Memory B cell (primary cell): ENCODE measurements at regions not wholly inside any gene's neighbourhood (a gene's known extent, or its start where the extent isn't known, plus 50 kb on each side); places are given as distances from the start of the nearest gene placed in this dataset.

Experiments
- ATAC-seq: fragments of 150-1000 bp; cut with Tn5 transposase; 2 replicates; pipeline ENCODE4 v1.10.0; 2021; ENCODE audit warnings: low read depth, mild to moderate bottlenecking, moderate library complexity
- DNase-seq, 2 donors: peaks; one replicate each; pipeline ENCODE4 v3.0.0; 2022; ENCODE audit warnings: low spot score in 2 of 2
- H3K27ac Mint-ChIP-seq: one replicate; pipeline ENCODE4 v1.8.0; 2022; ENCODE audit warnings: mild to moderate bottlenecking, moderate library complexity, mixed read lengths
- H3K27me3 Mint-ChIP-seq: one replicate; pipeline ENCODE4 v1.8.0; 2022; ENCODE audit warnings: mixed read lengths
- H3K36me3 Mint-ChIP-seq: one replicate; pipeline ENCODE4 v1.8.0; 2022; ENCODE audit warnings: mild to moderate bottlenecking, mixed read lengths
- H3K4me1 Mint-ChIP-seq: one replicate; pipeline ENCODE4 v1.8.0; 2022; ENCODE audit warnings: mixed read lengths
- H3K4me3 Mint-ChIP-seq: one replicate; pipeline ENCODE4 v1.8.0; 2022; ENCODE audit warnings: mild to moderate bottlenecking, moderate library complexity, mixed read lengths
- H3K9me3 Mint-ChIP-seq: one replicate; pipeline ENCODE4 v1.8.0; 2022; ENCODE audit warnings: mixed read lengths

DNA sequence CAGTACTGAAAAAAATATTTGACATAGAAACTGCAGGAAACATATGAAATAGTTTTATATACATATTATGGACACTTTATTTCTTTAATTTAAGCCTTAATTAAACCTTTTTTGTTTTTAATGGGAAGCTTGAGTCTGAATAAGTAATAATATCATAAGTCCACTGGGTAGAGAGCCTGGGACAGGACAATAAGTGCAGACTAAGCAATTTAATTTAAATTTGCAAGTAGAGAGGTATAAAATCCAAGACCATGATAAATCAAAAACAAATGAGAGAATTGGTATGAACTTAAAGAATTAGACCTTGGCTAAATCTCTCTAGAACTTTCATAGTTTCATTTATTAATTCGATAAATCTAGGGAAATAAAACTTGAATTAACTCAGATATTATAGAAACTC, 571.2 kb downstream of the ARAP2 start:
- Mint-ChIP-seq H3K36me3 (no peaks in the 10 kb centered on the region), H3K27ac (no peak overlapping the region), H3K27me3 (no peaks in the 10 kb centered on the region), H3K4me1 (no peaks in the 10 kb centered on the region), H3K9me3 (peaks cover 1% of the 10 kb centered on the region), H3K4me3 (no peak overlapping the region)
- no peak for ATAC-seq
- no peak for DNase-seq

DNA sequence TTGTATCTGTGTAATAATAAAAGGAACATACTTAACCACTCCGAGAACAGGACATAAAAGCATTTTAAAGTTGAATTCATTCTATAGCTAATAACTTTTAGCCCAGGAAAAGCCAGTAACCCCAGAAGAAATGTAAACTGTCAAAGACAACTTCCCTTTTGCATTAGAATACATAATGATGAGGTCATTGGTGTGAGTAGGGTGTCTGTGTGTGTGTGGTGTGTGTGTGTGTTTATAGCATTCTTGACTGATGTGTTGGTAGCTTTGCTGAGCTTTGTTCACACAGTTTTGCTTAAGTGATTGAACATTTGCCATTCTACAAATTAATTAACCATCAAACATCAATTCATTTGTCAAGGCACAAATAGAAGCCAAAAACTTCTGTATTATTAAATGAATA, 559.6 kb downstream of the ARAP2 start:
- Mint-ChIP-seq H3K9me3 (peaks cover 4% of the 10 kb centered on the region), H3K36me3 (no peaks in the 10 kb centered on the region), H3K4me3 (no peak overlapping the region), H3K4me1 (no peaks in the 10 kb centered on the region), H3K27ac (no peak overlapping the region), H3K27me3 (no peaks in the 10 kb centered on the region)
- ATAC-seq (no peak), DNase-seq (no peak)

DNA sequence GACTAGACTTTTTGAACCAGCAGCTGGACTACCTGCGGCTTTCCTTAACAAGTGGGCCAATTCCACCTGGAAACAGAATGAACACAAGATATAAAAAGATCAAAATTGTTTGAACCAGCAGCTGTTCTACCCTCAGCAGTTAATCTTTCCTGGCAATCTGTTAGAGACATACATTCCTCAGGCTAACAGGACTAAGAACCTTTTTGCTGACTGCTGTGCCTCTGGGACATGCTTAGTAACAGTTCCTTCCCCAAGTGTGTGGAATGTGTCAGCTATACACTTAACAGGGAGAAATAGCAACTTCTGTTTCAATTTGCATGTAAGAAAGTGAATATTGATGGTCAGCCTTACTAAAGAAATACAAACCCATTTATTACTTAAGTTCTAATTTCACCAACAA, 554.4 kb downstream of the ARAP2 start:
- Mint-ChIP-seq H3K36me3 (no peaks in the 10 kb centered on the region), H3K27ac (no peak overlapping the region), H3K27me3 (no peaks in the 10 kb centered on the region), H3K9me3 (no peaks in the 10 kb centered on the region), H3K4me3 (no peak overlapping the region), H3K4me1 (no peaks in the 10 kb centered on the region)
- ATAC-seq: no peak
- DNase-seq: no peak

DNA sequence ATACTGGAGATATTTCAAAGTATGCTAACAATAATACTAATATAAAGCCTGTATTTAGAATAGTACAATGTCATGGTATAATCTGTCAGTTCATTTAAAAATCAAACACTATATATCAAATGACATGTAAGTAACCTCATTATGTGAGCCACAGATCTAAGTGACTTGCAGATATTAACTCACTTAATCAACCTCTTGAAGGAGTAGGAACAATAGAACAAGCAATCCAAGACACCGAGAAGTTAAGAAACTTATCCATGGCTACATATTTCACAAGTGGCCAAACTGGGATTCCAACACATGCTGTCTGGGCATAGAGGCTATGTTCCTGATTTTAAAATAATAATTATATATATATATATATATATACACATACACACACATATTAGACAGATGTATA, 554.0 kb downstream of the ARAP2 start:
- ATAC-seq: no peak

DNA sequence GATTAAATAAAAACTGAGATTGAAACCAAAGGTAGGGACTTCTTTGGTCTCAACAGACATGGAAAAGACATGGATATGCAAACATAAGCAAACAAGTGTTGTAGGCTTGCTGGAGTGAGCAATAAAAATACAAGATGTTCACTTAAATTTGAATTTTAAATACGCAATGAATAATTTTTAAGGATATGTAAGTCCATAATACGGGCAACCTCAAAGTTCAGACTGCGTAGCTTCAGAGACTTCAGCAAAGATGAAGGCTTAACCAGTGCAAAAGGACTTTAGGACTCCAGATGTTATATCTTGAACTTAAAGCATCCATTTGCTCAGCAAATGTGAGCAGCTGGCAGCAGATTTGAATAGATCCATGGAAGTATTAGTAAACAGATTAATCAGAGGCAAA, 549.3 kb downstream of the ARAP2 start:
- H3K27me3 Mint-ChIP-seq: no peaks in the 10 kb centered on the region
- no peaks in the 10 kb centered on the region for H3K9me3 Mint-ChIP-seq
- H3K27ac Mint-ChIP-seq: no peak overlapping the region
- no peak for DNase-seq
- H3K4me1 Mint-ChIP-seq: no peaks in the 10 kb centered on the region
- no peak for ATAC-seq
- no peaks in the 10 kb centered on the region for H3K36me3 Mint-ChIP-seq
- H3K4me3 Mint-ChIP-seq: no peak overlapping the region

More for the DNA sequence above, 554.0 kb downstream of the ARAP2 start:
- no peak for DNase-seq
- H3K36me3 Mint-ChIP-seq: no peaks in the 10 kb centered on the region
- H3K27me3 Mint-ChIP-seq: no peaks in the 10 kb centered on the region
- H3K4me3 Mint-ChIP-seq: no peak overlapping the region
- no peaks in the 10 kb centered on the region for H3K9me3 Mint-ChIP-seq
- no peaks in the 10 kb centered on the region for H3K4me1 Mint-ChIP-seq
- H3K27ac Mint-ChIP-seq: no peak overlapping the region

DNA sequence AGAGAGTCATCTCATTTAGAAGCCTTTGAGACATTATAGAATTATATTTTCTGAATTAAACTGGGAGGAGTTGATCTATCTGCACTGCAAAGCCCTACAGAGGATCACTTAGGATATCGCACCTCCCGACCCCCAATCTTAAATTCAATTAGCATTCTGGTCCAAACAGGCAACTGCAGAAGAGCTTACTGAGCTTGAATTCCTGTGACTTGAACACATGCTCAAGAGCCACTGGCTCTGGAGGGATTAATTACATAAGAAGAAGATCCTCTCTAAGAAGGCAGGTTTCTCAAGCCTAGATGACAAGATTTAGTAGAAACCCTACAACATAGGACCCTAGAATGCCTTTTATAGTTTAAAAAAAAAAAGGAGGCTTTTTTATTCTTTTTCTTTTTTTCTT, 548.9 kb downstream of the ARAP2 start:
- Mint-ChIP-seq H3K36me3 (no peaks in the 10 kb centered on the region), H3K4me1 (no peaks in the 10 kb centered on the region), H3K27ac (no peak overlapping the region), H3K9me3 (no peaks in the 10 kb centered on the region), H3K27me3 (no peaks in the 10 kb centered on the region), H3K4me3 (no peak overlapping the region)
- ATAC-seq: no peak
- DNase-seq: no peak

DNA sequence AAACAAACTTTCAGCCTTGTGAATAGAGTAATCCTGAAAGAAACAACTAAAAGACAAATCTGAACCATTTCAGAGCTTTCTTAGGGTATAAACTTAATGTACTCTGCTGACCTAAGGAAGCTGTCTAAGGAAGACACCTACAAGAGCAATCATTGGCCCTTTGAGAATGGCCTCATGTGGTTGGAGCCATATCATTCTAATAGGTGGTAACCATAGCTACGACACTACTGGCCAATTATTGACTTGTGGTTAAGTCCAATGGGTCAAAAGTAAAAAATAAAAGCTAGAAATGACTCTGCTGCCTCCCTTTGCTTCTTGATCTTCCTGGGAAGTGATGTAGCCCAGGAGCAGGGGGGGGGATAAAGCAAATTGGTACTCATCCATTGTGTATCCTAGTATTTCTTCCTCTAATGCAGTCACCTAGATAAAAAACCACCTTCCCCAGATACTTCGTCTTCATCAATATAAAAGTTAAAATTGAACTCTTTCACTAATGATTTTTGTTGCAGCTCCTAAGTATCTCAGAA, 547.0 kb downstream of the ARAP2 start:
- H3K36me3 Mint-ChIP-seq: no peaks in the 10 kb centered on the region
- H3K4me3 Mint-ChIP-seq: no peak overlapping the region
- no peaks in the 10 kb centered on the region for H3K4me1 Mint-ChIP-seq
- no peak overlapping the region for H3K27ac Mint-ChIP-seq
- DNase-seq (no peak), ATAC-seq (no peak)
- no peaks in the 10 kb centered on the region for H3K27me3 Mint-ChIP-seq
- H3K9me3 Mint-ChIP-seq: no peaks in the 10 kb centered on the region

DNA sequence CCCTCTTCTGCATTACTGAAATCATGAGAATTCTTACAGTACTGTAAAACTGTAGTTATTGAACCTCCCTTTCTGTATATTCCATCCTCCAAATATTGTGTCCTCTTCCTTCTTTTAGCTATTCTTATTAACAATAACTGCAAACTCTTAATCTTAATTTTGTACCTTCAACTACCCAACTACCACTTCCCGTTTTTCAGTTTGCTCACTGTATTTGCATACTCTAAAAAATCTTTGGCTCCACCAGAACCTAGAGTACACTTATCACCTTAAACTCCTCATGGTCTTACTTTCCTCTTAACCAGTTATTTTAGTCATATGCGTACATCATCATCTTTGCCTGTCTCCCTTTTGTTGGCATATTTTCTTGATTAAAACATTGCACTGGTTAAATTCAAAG, 543.7 kb downstream of the ARAP2 start:
- H3K27me3 Mint-ChIP-seq: no peaks in the 10 kb centered on the region
- ATAC-seq: no peak
- DNase-seq: no peak

DNA sequence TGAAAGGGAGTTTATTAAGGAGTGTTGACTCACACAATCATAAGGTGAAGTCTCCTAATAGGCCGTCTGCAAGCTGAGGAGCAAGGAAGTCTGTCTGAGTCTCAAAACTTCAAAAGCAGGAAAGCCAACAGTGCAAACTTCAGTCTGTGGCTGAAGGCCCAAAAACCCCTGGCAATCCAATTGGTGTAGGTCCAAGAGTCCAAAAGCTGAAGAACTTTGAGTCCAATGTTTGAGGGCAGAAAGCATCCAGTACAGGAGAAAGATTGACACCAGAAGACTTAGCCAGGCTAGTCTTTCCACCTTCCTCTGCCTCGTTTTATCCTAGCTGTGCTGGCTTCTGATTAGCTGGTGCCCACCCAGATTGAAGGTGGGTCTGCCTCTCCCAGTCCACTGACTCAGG, 535.2 kb downstream of the ARAP2 start:
- no peak for ATAC-seq

More for the DNA sequence above, 543.7 kb downstream of the ARAP2 start:
- no peak overlapping the region for H3K4me3 Mint-ChIP-seq
- no peaks in the 10 kb centered on the region for H3K4me1 Mint-ChIP-seq
- no peaks in the 10 kb centered on the region for H3K36me3 Mint-ChIP-seq
- no peak overlapping the region for H3K27ac Mint-ChIP-seq
- no peaks in the 10 kb centered on the region for H3K9me3 Mint-ChIP-seq

DNA sequence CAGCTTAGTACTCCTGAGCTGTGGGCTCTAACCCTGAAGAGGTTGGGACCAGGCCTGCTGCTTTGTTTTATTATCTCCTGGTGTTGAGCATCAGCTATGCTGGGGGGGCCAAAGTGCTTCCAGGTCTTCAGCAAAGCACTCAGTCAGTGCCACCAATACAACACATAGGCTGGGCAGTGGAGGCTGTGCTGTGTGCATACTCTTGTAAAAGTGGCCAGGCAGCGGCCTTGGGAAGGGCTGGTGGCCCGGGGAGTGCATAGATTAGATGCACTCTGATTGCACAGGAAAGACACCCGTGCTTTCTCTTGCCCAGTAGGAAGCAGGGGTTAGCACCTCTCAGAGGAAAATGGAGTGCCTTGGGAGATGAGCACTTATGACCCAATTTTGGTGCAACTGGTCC, 534.0 kb downstream of the ARAP2 start:
- DNase-seq (no peak), ATAC-seq (no peak)
- H3K4me1 Mint-ChIP-seq: no peaks in the 10 kb centered on the region
- H3K27ac Mint-ChIP-seq: no peak overlapping the region
- no peaks in the 10 kb centered on the region for H3K27me3 Mint-ChIP-seq
- peaks cover 2% of the 10 kb centered on the region for H3K36me3 Mint-ChIP-seq
- peaks cover 16% of the 10 kb centered on the region for H3K9me3 Mint-ChIP-seq
- no peak overlapping the region for H3K4me3 Mint-ChIP-seq

More for the DNA sequence above, 535.2 kb downstream of the ARAP2 start:
- Mint-ChIP-seq H3K27me3 (no peaks in the 10 kb centered on the region), H3K4me1 (no peaks in the 10 kb centered on the region), H3K36me3 (peaks cover 2% of the 10 kb centered on the region), H3K27ac (no peak overlapping the region), H3K9me3 (peaks cover 11% of the 10 kb centered on the region), H3K4me3 (no peak overlapping the region)
- DNase-seq: no peak

DNA sequence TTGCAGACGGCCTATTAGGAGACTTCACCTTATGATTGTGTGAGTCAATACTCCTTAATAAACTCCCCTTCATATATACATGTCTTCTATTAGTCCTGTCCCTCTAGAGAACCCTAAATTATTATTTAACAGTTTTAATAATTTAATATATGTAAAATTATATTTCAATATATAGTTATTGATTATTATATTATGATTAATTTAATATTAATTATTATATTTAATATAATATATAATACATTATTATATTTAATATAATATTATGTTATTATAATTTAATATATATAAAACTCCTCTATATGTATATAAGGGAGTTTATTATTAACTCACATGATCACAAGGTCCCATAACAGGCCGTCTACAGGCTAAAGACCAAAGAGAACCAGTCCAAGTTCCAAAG, 533.2 kb downstream of the ARAP2 start:
- H3K4me1 Mint-ChIP-seq: no peaks in the 10 kb centered on the region

DNA sequence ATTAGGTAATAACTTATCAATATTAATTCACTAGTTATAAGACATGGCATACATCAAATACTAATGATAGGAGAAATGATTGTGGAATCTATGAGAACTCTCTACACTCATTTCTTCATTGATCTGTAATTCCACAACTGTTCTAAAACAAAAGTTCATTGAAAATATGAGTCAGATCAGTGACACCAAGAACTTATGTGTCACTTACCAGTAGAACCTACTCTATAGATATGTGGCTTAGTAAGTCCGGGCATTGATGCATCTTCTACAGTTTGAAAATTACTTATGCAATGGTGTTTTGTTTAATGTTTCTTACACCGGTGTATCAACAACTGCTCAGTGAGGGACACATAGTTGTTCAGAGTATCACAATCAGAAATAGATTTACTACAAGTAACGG, 520.3 kb downstream of the ARAP2 start:
- H3K4me3 Mint-ChIP-seq: no peak overlapping the region
- DNase-seq: no peak
- no peaks in the 10 kb centered on the region for H3K27me3 Mint-ChIP-seq
- peaks cover 3% of the 10 kb centered on the region for H3K9me3 Mint-ChIP-seq
- H3K36me3 Mint-ChIP-seq: no peaks in the 10 kb centered on the region
- no peak for ATAC-seq
- H3K4me1 Mint-ChIP-seq: no peaks in the 10 kb centered on the region
- no peak overlapping the region for H3K27ac Mint-ChIP-seq

More for the DNA sequence above, 533.2 kb downstream of the ARAP2 start:
- H3K36me3 Mint-ChIP-seq: peaks cover 2% of the 10 kb centered on the region
- no peaks in the 10 kb centered on the region for H3K27me3 Mint-ChIP-seq
- peaks cover 16% of the 10 kb centered on the region for H3K9me3 Mint-ChIP-seq
- ATAC-seq (no peak), DNase-seq (no peak)
- no peak overlapping the region for H3K27ac Mint-ChIP-seq
- H3K4me3 Mint-ChIP-seq: no peak overlapping the region

DNA sequence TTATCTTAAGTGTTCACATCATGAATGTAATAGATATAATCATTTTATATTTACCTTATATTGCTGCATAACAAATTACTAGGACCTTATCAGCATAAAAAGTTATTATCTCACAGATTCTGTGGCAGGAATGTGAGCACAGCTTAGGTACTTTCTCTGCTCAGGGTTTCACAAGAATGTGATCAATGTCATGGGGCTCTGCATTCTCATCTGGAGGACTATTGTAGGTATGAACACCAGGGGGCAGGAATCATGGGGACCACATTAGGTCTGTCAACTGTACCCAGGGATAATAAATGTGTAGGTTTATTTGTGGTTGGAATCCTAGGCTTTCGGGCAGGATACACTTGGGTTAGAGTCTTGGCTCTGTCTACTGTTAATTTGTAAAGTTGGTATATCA, 519.2 kb downstream of the ARAP2 start:
- peaks cover 1% of the 10 kb centered on the region for H3K9me3 Mint-ChIP-seq
- H3K4me1 Mint-ChIP-seq: no peaks in the 10 kb centered on the region
- no peak overlapping the region for H3K27ac Mint-ChIP-seq
- DNase-seq: no peak
- H3K27me3 Mint-ChIP-seq: no peaks in the 10 kb centered on the region
- no peak for ATAC-seq
- no peaks in the 10 kb centered on the region for H3K36me3 Mint-ChIP-seq
- no peak overlapping the region for H3K4me3 Mint-ChIP-seq

DNA sequence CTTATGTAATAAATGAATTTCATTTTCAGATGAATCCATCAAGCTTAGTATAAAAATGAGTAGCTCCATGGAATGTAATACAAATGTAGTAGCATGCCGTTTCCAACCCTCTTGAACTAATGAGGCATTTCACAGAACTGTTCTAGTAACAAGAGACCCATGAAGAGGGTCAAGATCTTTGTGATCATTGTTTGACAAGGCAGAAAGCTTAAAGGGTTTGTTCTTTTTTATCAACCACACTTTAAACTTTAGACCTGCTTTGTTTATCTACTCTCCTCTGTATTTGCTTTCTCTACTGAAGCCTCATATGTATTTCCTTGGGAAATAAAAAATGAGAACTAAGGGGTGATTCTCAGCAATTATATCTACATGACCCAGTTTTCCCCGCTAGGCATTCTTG, 513.9 kb downstream of the ARAP2 start:
- H3K36me3 Mint-ChIP-seq: no peaks in the 10 kb centered on the region
- H3K27me3 Mint-ChIP-seq: no peaks in the 10 kb centered on the region
- no peak overlapping the region for H3K4me3 Mint-ChIP-seq
- H3K27ac Mint-ChIP-seq: no peak overlapping the region
- no peaks in the 10 kb centered on the region for H3K4me1 Mint-ChIP-seq
- DNase-seq: no peak
- peaks cover 7% of the 10 kb centered on the region for H3K9me3 Mint-ChIP-seq
- no peak for ATAC-seq

DNA sequence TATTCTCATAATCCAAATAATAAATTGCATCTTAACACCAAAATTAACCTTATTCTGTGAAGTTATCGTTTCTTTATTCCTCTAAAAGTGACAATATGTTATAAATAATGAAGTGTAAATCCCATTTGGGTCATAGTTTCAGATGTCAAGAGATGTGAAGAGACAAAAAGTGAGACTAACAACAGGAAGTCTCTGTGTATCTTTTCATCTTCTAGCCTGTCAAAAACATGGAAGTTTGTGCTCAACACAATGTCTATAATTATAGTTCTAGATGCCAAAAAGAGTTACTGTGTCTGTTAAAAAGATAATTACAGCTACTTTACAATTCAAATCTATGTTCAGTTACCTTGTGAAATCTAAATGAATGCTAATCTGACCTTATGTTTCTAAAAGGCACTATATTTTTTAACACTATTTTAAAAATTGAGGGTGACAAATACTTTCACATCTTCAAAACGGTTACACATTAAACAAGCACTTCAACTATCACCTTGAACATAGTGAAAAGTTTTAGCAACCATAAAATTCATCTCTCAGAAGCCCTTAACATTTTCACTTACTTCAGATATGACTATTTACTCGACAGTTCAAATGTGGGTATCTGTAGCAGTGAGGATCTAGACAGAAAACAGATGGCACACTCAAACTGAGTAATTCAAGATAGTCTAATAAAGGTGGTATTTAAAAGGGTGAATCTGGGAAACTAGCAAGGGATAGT, 509.8 kb downstream of the ARAP2 start:
- H3K4me1 Mint-ChIP-seq: no peaks in the 10 kb centered on the region
- no peak for ATAC-seq
- no peaks in the 10 kb centered on the region for H3K27me3 Mint-ChIP-seq
- no peaks in the 10 kb centered on the region for H3K36me3 Mint-ChIP-seq
- DNase-seq: no peak
- peaks cover 6% of the 10 kb centered on the region for H3K9me3 Mint-ChIP-seq
- no peak overlapping the region for H3K27ac Mint-ChIP-seq
- no peak overlapping the region for H3K4me3 Mint-ChIP-seq
